PFSK-1 (cell line): ENCODE measurements at regions not wholly inside any gene's neighbourhood (a gene's known extent, or its start where the extent isn't known, plus 50 kb on each side); places are given as distances from the start of the nearest gene placed in this dataset.

Source experiments
- FOXP2 ChIP-seq: optimal IDR thresholded peaks from 2 replicates; pipeline ENCODE3; 2011; ENCODE audit warnings: borderline replicate concordance, control low read depth, inconsistent platforms; ENCODE audit not compliant: insufficient read depth; ENCODE audit errors: extremely low read length, extremely low read depth
- POLR2AphosphoS5 ChIP-seq: IDR thresholded peaks from 2 replicates; pipeline ENCODE4 v1.6.1; 2012; ENCODE audit warnings: low read depth, mild to moderate bottlenecking, control low read depth, low read length, moderate library complexity
- SIN3A ChIP-seq: IDR thresholded peaks from 2 replicates; pipeline ENCODE4 v1.6.1; 2012; ENCODE audit warnings: mild to moderate bottlenecking, low read length, moderate library complexity, borderline replicate concordance; ENCODE audit not compliant: insufficient read depth
- TAF1 ChIP-seq: IDR thresholded peaks from 2 replicates; pipeline ENCODE4 v1.6.1; 2012; ENCODE audit warnings: low read length, control low read depth, borderline replicate concordance; ENCODE audit not compliant: insufficient read depth
- TF ChIP-seq, protein P1 (sequence below), 2 experiments: IDR thresholded peaks; 2 replicates each; pipeline versions ENCODE4 v1.6.1 to v1.8.0; 2011 to 2012; ENCODE audit warnings: low read depth in 2 of 2, low read length in 2 of 2, control low read depth in 1 of 2, inconsistent platforms in 1 of 2, mild to moderate bottlenecking in 1 of 2, moderate library complexity in 1 of 2; ENCODE audit not compliant: insufficient read depth in 1 of 2

DNA sequence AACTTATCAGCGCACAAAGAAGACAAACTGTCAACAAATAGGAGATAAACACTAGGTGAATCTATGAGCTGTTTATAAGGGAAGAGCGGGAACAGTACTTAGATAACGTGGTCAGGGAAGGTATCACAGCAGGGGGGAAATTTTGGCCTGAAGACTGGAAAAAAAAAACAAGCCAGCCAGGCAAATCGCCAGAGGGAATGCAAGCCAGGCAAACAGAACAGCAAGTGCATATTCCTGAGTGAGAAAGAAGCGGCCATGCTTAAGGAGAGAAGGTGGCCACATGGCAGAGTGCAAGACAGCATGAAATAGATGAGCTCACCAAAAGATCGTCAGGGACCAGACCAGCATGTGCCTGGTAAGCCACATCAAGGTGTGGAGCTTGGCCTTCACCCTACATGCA is 466.5 kb upstream of the ARID1B start:
- TF ChIP-seq TAF1 (no peak), POLR2AphosphoS5 (no peak), SIN3A (no peak), FOXP2 (no peak)
- TF ChIP-seq, protein P1, sequence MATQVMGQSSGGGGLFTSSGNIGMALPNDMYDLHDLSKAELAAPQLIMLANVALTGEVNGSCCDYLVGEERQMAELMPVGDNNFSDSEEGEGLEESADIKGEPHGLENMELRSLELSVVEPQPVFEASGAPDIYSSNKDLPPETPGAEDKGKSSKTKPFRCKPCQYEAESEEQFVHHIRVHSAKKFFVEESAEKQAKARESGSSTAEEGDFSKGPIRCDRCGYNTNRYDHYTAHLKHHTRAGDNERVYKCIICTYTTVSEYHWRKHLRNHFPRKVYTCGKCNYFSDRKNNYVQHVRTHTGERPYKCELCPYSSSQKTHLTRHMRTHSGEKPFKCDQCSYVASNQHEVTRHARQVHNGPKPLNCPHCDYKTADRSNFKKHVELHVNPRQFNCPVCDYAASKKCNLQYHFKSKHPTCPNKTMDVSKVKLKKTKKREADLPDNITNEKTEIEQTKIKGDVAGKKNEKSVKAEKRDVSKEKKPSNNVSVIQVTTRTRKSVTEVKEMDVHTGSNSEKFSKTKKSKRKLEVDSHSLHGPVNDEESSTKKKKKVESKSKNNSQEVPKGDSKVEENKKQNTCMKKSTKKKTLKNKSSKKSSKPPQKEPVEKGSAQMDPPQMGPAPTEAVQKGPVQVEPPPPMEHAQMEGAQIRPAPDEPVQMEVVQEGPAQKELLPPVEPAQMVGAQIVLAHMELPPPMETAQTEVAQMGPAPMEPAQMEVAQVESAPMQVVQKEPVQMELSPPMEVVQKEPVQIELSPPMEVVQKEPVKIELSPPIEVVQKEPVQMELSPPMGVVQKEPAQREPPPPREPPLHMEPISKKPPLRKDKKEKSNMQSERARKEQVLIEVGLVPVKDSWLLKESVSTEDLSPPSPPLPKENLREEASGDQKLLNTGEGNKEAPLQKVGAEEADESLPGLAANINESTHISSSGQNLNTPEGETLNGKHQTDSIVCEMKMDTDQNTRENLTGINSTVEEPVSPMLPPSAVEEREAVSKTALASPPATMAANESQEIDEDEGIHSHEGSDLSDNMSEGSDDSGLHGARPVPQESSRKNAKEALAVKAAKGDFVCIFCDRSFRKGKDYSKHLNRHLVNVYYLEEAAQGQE (IDR thresholded peaks at IDR 0.05; ENCODE audit: insufficient read depth in 1 of 2, low read depth in 2 of 2, low read length in 2 of 2), result no peak

DNA sequence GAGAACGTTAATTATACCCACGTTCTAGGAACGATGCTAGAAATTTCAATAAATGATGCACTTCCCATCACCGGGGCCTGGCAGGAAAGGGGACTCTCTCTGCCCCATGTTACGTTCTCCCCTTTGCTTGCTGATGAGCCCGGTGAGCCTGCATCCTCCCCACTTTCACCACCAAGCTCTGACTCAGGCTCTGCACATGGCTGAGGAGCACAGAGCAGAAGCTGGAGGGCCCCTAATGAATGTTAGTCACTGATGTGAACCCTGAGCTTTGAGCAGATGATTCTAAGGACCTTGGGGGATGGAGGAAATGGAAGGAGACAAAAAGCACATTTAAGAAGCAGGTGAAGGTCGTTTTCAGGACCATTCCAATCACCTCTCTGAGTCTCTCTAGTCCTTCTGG is 468.2 kb upstream of the ARID1B start:
- TF ChIP-seq SIN3A (no peak), FOXP2 (no peak), TAF1 (no peak)
- TF ChIP-seq, protein P1 (IDR thresholded peaks at IDR 0.05; ENCODE audit: insufficient read depth in 1 of 2, low read depth in 2 of 2, low read length in 2 of 2), result no peak

DNA sequence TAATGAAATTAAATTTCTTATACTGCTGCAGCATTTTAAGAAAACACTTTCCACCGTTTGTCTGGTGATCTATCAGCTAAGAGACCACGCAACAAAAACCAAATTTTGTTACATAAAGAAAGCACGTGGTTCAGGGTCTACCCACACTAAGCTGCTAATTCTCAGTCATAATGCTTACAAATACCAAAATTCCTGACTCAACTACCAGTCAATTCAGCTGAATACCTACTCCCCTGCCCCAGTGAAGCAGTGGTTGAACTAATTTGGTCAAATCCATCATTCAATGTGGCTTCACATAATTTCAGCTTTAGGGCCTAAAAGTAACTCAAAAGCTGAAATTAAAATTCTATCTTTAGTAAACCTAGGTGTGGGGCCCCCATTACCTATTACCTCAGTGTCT is 468.6 kb upstream of the ARID1B start:
- TF ChIP-seq TAF1 (no peak), FOXP2 (no peak), POLR2AphosphoS5 (no peak), SIN3A (no peak)
- TF ChIP-seq, protein P1 (IDR thresholded peaks at IDR 0.05; ENCODE audit: insufficient read depth in 1 of 2, low read depth in 2 of 2, low read length in 2 of 2), result no peak

DNA sequence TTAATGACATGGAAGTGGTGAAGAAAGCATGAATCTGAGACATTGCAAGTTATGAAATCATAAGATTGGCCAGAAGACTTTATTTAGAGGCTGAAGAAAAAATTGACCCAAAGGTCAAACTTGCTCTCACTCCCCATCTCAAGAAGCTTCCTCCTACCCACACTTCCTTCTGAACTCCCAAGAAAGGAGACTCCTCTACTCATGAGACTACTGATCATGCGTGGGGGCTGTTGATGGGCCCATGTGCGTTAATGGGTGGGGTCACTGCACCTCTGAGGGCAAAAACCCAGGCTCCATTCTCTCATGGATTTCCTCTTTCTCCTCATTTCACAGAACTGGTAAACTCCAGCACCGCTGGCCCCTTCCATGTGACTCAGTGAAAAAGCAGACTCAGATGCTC is 470.6 kb upstream of the ARID1B start:
- TF ChIP-seq, protein P1 (IDR thresholded peaks at IDR 0.05; ENCODE audit: insufficient read depth in 1 of 2, low read depth in 2 of 2, low read length in 2 of 2), result no peak
- TF ChIP-seq POLR2AphosphoS5, result no peak
- no peak for TF ChIP-seq FOXP2
- no peak for TF ChIP-seq TAF1
- no peak for TF ChIP-seq SIN3A

DNA sequence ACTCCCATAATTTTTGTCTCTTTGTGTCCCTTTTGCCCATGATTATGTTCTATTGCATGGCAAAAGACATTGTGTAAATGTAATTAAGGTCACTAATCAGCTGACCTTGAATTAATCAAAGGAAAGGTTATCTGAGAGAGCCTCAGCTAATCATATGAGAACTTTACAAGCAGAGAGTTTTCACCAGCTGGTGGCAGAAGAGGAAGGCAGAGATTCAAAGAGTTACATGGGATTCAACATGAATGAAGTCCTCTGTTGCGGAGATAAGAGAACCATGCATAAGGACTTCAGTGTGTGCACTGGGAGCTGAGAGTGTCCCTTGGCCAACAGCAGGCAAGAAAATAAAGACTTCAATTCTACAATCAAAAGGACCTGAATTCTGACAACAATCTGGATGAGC is 494.1 kb upstream of the ARID1B start:
- TF ChIP-seq, protein P1 (IDR thresholded peaks at IDR 0.05; ENCODE audit: insufficient read depth in 1 of 2, low read depth in 2 of 2, low read length in 2 of 2), result no peak
- no peak for TF ChIP-seq SIN3A
